Endothelial cell (in vitro differentiated cells): ENCODE measurements at regions not wholly inside any gene's neighbourhood (a gene's known extent, or its start where the extent isn't known, plus 50 kb on each side); places are given as distances from the start of the nearest gene placed in this dataset.

ENCODE experiments used
- DNase-seq: peaks from one replicate; pipeline ENCODE4 v3.0.0; 2021; ENCODE audit warnings: low spot score
- H3K27ac Mint-ChIP-seq: one replicate; pipeline ENCODE4 v1.8.0; 2021; ENCODE audit warnings: mixed read lengths, inconsistent platforms; ENCODE audit not compliant: unreplicated experiment
- H3K27me3 Mint-ChIP-seq: one replicate; pipeline ENCODE4 v1.8.0; 2021; ENCODE audit warnings: mild to moderate bottlenecking, moderate library complexity, mixed read lengths, inconsistent platforms; ENCODE audit not compliant: unreplicated experiment
- H3K36me3 Mint-ChIP-seq: one replicate; pipeline ENCODE4 v1.8.0; 2021; ENCODE audit warnings: mild to moderate bottlenecking, low read depth, mixed read lengths, inconsistent platforms; ENCODE audit not compliant: unreplicated experiment
- H3K4me1 Mint-ChIP-seq: one replicate; pipeline ENCODE4 v1.8.0; 2021; ENCODE audit warnings: mild to moderate bottlenecking, mixed read lengths, inconsistent platforms; ENCODE audit not compliant: unreplicated experiment
- H3K4me3 Mint-ChIP-seq: one replicate; pipeline ENCODE4 v1.8.0; 2021; ENCODE audit warnings: mild to moderate bottlenecking, mixed read lengths, inconsistent platforms; ENCODE audit not compliant: unreplicated experiment
- H3K9me3 Mint-ChIP-seq: one replicate; pipeline ENCODE4 v1.8.0; 2021; ENCODE audit warnings: mixed read lengths, inconsistent platforms; ENCODE audit not compliant: unreplicated experiment
- TF ChIP-seq, protein P1 (sequence below): fragments of 200-600 bp; sonication (generic); IDR thresholded peaks from one replicate; pipeline ENCODE4 v1.5.0; 2021; ENCODE audit warnings: antibody characterized with exemption; ENCODE audit not compliant: unreplicated experiment

DNA sequence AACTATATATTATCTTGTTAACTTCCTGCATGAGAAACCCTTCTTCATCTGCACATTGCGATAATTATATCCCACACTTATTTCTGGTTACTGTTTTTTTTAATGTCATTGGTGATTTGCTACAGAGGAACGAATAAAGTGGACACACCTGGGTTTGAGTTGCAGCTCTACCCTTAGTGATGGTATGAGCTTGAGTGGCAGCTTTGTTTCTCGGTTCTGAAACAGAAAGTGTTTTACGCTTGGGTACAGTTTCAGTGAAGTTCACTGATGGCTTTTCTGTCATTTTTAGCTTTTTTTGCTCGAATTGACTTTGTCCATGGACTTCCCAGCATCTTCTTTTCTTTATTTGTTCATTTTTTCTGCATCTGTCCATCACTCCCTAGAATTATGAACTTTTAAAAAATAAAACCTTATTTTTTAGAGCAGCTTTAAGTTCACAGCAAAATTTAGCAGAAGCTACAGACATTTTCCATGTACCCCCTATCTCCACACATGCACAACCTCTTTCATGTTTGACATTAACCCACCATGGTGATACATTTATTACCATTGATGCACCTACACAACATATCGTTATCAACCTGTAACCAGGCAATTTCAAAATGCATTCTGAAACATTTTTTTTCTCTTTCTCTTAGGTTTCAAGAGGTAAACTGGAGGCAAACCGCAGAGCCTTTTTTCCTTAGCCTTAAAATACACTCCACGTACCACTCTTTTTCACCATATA, 1041.6 kb upstream of the PRKX start:
- H3K27me3 Mint-ChIP-seq, result peaks cover 2% of the 10 kb centered on the region
- no peaks in the 10 kb centered on the region for H3K9me3 Mint-ChIP-seq
- no peak overlapping the region for H3K27ac Mint-ChIP-seq
- TF ChIP-seq, protein P1, sequence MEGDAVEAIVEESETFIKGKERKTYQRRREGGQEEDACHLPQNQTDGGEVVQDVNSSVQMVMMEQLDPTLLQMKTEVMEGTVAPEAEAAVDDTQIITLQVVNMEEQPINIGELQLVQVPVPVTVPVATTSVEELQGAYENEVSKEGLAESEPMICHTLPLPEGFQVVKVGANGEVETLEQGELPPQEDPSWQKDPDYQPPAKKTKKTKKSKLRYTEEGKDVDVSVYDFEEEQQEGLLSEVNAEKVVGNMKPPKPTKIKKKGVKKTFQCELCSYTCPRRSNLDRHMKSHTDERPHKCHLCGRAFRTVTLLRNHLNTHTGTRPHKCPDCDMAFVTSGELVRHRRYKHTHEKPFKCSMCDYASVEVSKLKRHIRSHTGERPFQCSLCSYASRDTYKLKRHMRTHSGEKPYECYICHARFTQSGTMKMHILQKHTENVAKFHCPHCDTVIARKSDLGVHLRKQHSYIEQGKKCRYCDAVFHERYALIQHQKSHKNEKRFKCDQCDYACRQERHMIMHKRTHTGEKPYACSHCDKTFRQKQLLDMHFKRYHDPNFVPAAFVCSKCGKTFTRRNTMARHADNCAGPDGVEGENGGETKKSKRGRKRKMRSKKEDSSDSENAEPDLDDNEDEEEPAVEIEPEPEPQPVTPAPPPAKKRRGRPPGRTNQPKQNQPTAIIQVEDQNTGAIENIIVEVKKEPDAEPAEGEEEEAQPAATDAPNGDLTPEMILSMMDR, result no peak
- H3K4me3 Mint-ChIP-seq, result no peak overlapping the region
- no peaks in the 10 kb centered on the region for H3K36me3 Mint-ChIP-seq
- no peak for DNase-seq
- no peaks in the 10 kb centered on the region for H3K4me1 Mint-ChIP-seq

DNA sequence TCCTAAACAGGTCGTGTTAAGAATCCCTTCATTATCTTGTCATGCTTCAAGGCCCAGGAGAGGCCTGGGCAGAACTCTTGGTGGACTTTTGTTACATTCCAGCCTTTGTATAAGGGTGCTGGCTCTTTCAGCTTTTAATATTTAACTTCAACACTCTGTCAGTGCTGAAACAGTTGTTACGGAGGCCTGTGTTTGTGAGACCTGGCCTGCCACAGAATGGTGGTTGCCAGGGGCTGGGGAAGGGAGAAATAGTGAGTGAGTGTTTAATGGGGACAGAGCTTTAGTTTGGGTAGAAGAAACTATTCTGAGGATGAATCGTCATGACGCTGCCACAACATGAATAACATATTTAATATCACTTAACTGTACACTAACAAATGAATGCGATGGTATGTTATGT, 1027.6 kb upstream of the PRKX start:
- TF ChIP-seq, protein P1, result no peak
- no peak for DNase-seq
- Mint-ChIP-seq H3K4me1 (no peaks in the 10 kb centered on the region), H3K4me3 (no peak overlapping the region), H3K9me3 (no peaks in the 10 kb centered on the region), H3K36me3 (no peaks in the 10 kb centered on the region), H3K27ac (no peak overlapping the region), H3K27me3 (no peaks in the 10 kb centered on the region)

DNA sequence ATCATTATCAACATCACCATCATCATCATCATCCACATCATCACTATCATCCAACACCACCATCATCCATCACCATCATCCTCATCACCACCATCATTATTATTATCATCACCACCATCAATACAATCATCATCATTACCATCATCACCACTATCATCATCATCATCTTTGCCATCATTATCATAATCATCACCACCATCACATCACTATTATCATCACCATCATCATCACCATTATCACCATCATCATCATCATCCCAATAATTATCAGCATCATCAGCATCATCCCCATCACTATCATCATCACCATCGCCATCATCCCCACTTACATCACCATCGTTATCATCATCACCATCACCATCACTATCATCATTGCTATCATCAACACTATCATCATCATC, 1021.9 kb upstream of the PRKX start:
- Mint-ChIP-seq H3K9me3 (no peaks in the 10 kb centered on the region), H3K27ac (no peak overlapping the region), H3K4me3 (no peak overlapping the region), H3K27me3 (no peaks in the 10 kb centered on the region), H3K36me3 (no peaks in the 10 kb centered on the region), H3K4me1 (no peaks in the 10 kb centered on the region)
- no peak for DNase-seq
- TF ChIP-seq, protein P1, result no peak

DNA sequence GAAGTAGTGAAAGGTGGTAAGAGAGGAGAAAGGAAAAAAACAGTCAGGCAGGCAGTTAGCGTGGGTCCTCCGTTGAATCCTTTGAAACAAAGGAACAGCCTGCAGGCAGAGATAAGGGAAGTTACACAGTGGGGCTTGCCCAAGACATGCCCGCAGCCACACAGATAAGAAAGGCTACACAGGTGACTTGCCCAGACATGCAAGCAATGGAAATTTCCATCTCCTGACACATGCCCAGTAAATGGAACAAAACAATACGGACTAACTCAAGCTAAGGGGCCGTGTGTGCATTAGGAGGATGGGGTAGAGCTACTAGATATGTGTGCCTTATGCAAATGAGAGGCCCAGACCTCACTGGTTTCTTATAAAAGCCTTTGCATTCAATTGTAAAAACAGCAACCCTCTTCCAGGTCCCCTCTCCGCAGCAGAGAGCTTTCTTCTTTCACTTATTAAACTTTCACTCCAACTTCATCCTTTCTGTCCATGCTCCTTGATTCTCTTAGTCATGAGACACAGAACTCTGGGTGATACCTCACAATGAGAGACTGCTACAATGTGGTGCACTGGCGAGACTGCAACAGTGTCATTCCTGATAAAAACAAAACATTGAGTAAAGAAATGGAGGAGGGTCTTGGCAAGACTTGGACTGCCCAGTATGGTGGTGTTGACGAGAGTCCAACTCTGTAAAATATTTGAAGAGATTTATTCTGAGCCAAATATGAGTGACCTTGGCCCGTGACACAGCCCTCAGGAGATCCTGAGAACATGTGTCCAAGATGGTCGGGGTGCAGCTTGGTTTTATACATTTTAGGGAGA, 997.4 kb upstream of the PRKX start:
- Mint-ChIP-seq H3K27ac (peak overlapping the region; percentile 62), H3K9me3 (no peaks in the 10 kb centered on the region), H3K4me3 (no peak overlapping the region), H3K36me3 (no peaks in the 10 kb centered on the region), H3K4me1 (peaks cover 6% of the 10 kb centered on the region), H3K27me3 (peaks cover 3% of the 10 kb centered on the region)
- peak; percentile 23 for DNase-seq
- TF ChIP-seq, protein P1, result no peak
